Subcutaneous abdominal adipose tissue (tissue), 5 donors: ENCODE measurements at regions not wholly inside any gene's neighbourhood (a gene's known extent, or its start where the extent isn't known, plus 50 kb on each side); places are given as distances from the start of the nearest gene placed in this dataset.

ENCODE experiments used
- H3K27ac ChIP-seq: one replicate; pipeline ENCODE4 v1.7.0; 2013; ENCODE audit warnings: low read depth, mild to moderate bottlenecking, inconsistent platforms, low read length, moderate library complexity
- H3K27me3 ChIP-seq, 5 donors: one replicate each; pipeline ENCODE4 v1.7.0; 2013; ENCODE audit warnings: low read length in 5 of 5, inconsistent platforms in 1 of 5; ENCODE audit not compliant: control insufficient read depth in 5 of 5, insufficient read depth in 4 of 5
- H3K36me3 ChIP-seq, 5 donors: one replicate each; pipeline ENCODE4 v1.7.0; 2013; ENCODE audit warnings: low read length in 5 of 5; ENCODE audit not compliant: control insufficient read depth in 5 of 5, insufficient read depth in 5 of 5
- H3K4me1 ChIP-seq, 5 donors: one replicate each; pipeline ENCODE4 v1.7.0; 2013; ENCODE audit warnings: low read length in 5 of 5, mild to moderate bottlenecking in 3 of 5, moderate library complexity in 1 of 5; ENCODE audit not compliant: control insufficient read depth in 5 of 5, insufficient read depth in 5 of 5
- H3K4me3 ChIP-seq, 5 donors: one replicate each; pipeline ENCODE4 v1.7.0; 2013; ENCODE audit warnings: low read length in 5 of 5, low read depth in 1 of 5
- H3K9ac ChIP-seq, 5 donors: one replicate each; pipeline ENCODE4 v1.7.0; 2013; ENCODE audit warnings: low read length in 5 of 5, mild to moderate bottlenecking in 4 of 5, moderate library complexity in 3 of 5
- H3K9me3 ChIP-seq, 5 donors: one replicate each; pipeline ENCODE4 v1.7.0; 2013; ENCODE audit warnings: low read length in 5 of 5; ENCODE audit not compliant: control insufficient read depth in 5 of 5
- donor health status: healthy.
- donor health status: healthy.
- donor health status: healthy.
- donor health status: healthy.
- donor health status: healthy.

DNA sequence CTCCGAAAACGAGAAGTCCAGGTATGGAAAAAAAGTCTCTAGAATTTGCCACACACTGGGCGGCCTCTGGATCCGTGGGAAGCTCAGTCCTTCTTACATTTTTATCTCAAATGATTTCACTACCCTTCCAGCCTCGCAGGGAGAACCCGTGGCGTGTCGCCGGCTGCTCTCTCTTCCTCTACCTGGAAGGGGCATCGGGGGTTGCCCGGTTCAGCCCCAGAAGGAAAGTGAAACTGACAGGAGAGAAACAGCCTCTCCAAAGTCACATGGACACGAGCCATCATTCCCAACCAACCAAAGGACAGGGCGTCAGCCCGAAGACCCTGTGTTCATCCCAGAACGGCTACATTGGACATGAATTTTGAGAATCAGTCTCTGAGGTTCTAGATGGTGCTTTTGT lies 182.5 kb downstream of the ADSS2 start:
- Histone ChIP-seq H3K9me3 (peaks cover 0 to 10% (median 4%) of the 10 kb centered on the region in 5 donors), H3K4me3 (no peak overlapping the region), H3K27ac (no peak overlapping the region), H3K27me3 (peaks cover 0 to 2% (median 0%) of the 10 kb centered on the region in 5 donors), H3K9ac (no peak overlapping the region), H3K36me3 (no peaks in the 10 kb centered on the region), H3K4me1 (peaks cover 0 to 11% (median 0%) of the 10 kb centered on the region in 5 donors)

DNA sequence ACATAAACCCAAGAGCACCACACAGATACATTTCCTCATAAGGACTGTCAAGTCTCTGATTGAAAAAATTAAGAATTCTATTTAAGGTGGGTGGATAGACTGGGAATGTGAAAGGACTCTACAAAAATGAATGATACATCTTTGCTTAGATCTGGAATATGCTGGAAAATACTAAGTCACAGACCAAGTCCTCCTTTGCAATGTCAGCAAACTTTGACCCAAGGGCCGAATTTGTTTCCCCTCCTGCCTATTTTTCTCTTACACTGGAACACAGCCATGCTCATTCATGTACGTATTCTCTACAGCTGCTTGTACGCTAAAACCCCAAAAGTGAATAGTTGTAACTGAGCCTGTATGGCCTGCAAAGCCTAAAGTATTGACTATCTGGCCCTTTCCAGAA lies 180.7 kb downstream of the ADSS2 start:
- H3K4me1 ChIP-seq = peaks cover 0 to 11% (median 0%) of the 10 kb centered on the region in 5 donors
- H3K9me3 ChIP-seq = peaks cover 0 to 10% (median 4%) of the 10 kb centered on the region in 5 donors
- H3K4me3 ChIP-seq = no peak overlapping the region
- no peaks in the 10 kb centered on the region for H3K27me3 ChIP-seq
- H3K9ac ChIP-seq = no peak overlapping the region
- no peaks in the 10 kb centered on the region for H3K36me3 ChIP-seq
- H3K27ac ChIP-seq = no peak overlapping the region

DNA sequence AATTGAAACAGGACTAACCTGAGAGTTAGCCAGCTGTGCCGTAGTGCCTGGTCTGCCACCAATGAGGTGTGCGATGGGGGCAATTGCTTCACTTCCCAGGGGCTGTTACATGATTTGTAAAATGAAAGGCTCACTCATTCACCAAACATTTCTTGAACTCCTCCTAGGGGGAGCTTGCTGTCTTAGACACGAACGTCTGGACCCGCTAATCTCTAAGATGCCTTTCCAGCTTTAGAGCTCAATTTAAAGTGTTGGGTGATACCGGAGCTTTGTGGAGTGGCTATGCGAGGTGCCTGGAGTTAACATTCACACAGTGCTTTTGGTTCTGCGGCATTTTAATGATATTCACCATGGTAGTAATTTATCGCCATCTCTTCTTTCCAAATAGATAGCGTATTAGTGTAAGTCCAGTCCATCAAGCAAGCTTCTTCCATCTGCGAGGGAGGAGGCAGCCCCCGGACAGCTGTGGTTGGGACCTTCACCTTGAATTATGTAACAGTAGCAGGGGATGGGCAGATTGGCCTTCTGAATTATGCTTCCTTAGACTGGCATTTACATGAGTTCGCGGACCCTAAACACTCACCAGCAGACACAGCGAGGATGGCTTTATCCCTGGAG lies 179.9 kb downstream of the ADSS2 start:
- H3K36me3 ChIP-seq = no peaks in the 10 kb centered on the region
- H3K4me1 ChIP-seq = peaks cover 0 to 11% (median 0%) of the 10 kb centered on the region in 5 donors
- no peak overlapping the region for H3K4me3 ChIP-seq
- no peaks in the 10 kb centered on the region for H3K27me3 ChIP-seq
- H3K27ac ChIP-seq = no peak overlapping the region
- peaks cover 0 to 10% (median 4%) of the 10 kb centered on the region in 5 donors for H3K9me3 ChIP-seq
- no peak overlapping the region for H3K9ac ChIP-seq

DNA sequence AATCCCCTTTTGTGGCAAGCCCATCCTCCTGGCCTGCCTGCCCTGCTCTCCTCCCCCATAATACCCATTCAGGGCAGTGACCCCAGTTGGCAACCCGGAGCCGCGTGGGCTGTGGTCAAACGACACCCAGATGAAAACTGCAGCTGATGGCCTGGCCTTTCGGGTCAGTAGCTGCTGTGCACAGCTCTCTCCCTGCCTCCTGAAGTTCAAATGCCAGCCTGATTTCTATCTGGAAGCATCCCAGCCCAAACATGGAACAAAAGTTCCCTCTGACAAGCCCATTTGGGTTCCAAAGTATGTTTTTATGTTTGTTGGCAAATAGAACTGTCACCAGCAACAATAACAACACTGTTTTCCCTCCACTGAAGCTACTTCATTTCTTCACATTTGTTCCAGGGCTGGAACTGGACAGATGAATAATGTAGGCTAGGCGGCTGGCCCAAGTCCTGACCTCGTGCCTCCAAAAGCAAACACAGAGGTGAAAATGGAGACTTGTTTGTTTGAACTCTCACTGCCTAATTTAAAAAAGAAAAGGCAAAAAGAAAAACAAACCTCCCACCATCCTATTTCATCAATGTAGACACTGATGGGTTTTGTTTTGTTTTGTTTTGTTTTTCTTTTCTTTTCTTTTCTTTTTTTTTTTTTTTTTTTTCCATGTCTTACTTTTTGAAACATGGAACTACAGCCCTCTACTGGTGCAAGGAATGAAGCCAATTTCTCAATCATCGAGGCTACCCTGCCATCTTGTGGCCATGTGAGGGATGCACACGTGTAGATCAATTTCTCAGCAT lies 179.0 kb downstream of the ADSS2 start:
- no peak overlapping the region for H3K27ac ChIP-seq
- no peak overlapping the region for H3K9ac ChIP-seq

DNA sequence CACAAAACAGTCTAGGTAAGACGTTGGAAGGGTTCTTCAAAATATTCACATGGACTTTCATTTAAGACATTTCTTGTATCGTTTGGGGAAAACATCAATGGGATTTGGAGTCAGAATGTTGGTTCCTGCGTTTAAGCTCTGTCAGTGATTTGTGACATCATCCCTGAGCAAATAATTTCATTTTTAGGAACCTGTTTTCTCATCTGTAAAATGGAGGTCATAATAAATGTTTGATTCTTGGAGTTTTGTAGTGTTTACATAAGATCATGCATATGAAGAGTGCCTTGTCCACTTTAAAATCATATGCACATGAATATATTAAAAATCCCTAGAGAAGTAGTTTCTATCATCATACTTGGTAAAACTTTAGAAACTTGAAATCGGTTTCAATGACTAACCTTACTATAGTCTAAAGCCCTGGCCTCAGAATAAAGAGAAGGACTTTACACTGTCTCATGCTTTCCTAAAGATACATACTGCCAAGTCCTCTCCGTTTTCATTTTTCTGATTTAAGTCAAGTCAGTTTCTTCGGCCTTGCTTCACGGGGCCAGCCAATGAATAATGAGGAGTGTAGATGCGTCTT lies 178.4 kb downstream of the ADSS2 start:
- H3K4me3 ChIP-seq = no peak overlapping the region
- no peak overlapping the region for H3K27ac ChIP-seq

More for the DNA sequence above, 179.0 kb downstream of the ADSS2 start:
- Histone ChIP-seq H3K36me3 (no peaks in the 10 kb centered on the region), H3K27me3 (no peaks in the 10 kb centered on the region), H3K9me3 (peaks cover 0 to 10% (median 4%) of the 10 kb centered on the region in 5 donors), H3K4me3 (no peak overlapping the region), H3K4me1 (peaks cover 0 to 11% (median 0%) of the 10 kb centered on the region in 5 donors)

DNA sequence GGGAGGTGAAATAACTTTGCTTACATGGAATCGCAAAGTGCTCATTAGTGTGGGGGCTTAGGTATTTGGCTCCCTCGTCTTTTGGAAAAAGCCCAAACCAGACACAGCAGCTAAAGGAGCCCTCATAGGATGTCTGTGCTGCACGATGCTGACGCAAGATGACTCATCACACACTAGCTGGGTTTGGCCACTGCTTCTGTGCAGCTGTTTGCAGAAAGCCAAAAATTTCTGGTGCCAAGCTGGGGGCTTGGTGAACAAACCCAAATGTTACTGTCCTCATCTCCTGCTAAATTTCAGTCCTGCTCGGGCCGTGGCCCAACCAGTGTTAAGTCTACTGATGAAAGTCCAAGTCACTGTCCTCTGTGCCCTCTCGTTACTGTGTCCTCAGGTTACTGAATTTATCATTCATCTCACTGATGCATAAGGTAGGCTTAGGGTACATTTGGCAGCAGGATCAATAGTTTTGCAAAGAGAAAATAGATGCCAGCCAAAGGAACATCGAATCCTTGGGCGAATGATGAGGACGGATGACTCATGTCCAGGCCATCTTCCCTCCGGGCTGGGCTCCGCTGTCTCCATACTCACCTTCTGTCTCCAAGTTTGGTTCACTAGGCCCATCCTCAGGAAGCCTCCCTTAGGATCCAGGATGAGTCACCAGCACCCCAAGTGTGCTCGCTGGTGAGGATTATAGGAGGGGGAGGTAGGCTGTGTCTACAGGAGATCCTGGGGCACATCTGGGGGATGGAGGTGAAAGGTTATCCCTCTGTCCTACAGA lies 177.7 kb downstream of the ADSS2 start:
- no peak overlapping the region for H3K4me3 ChIP-seq
- no peak overlapping the region for H3K9ac ChIP-seq
- H3K27ac ChIP-seq = no peak overlapping the region
- no peaks in the 10 kb centered on the region for H3K27me3 ChIP-seq
- H3K36me3 ChIP-seq = no peaks in the 10 kb centered on the region
- H3K9me3 ChIP-seq = peaks cover 0 to 10% (median 4%) of the 10 kb centered on the region in 5 donors
- peaks cover 0 to 11% (median 0%) of the 10 kb centered on the region in 5 donors for H3K4me1 ChIP-seq

More for the DNA sequence above, 178.4 kb downstream of the ADSS2 start:
- Histone ChIP-seq H3K9ac (no peak overlapping the region), H3K36me3 (no peaks in the 10 kb centered on the region), H3K27me3 (no peaks in the 10 kb centered on the region), H3K4me1 (peaks cover 0 to 11% (median 0%) of the 10 kb centered on the region in 5 donors), H3K9me3 (peaks cover 0 to 10% (median 4%) of the 10 kb centered on the region in 5 donors)

DNA sequence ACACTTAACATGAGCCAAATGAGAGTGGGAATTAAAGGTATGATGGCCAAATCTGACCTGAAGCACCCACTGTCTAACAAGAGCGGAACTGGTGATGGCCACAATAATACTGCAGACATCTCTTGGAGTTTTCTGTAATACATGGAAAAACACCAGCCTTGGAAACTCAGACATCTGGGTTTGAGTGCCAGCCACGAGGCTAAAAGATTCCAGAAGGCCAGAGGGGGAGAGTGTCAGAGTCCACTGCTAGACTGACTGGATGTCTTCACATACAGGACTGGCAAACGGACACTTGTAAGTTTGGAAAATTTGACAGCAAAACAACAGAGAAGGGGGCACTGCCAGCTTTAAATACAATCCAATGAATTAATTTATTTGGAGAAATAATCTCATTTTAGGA lies 175.1 kb downstream of the ADSS2 start:
- Histone ChIP-seq H3K27me3 (no peaks in the 10 kb centered on the region), H3K36me3 (no peaks in the 10 kb centered on the region), H3K4me1 (peaks cover 0 to 11% (median 3%) of the 10 kb centered on the region in 5 donors), H3K9ac (no peak overlapping the region), H3K4me3 (no peak overlapping the region), H3K9me3 (no peaks in the 10 kb centered on the region), H3K27ac (no peak overlapping the region)

DNA sequence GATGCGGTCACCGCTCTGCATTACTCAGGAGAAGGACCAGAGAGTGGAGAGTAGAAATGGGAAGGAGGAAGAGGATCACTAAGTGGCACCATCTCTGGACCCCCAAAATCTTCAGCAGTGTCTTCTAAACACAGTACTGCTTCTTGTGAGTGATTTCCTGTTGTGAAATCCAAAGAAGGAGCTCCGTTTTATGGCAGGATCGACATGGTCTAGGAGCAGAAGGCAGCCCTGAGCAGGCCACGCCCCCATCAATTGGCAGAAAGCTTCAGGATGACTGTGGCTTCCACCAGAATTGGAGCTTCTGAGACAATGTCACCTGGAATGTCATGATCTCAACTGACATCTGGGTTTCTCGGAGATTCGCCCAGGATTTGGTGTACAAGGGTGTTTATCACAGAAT lies 171.5 kb downstream of the ADSS2 start:
- H3K27me3 ChIP-seq = no peaks in the 10 kb centered on the region
- no peak overlapping the region for H3K9ac ChIP-seq
- no peak overlapping the region for H3K4me3 ChIP-seq
- no peaks in the 10 kb centered on the region for H3K36me3 ChIP-seq
- H3K9me3 ChIP-seq = no peaks in the 10 kb centered on the region
- H3K27ac ChIP-seq = no peak overlapping the region
- peaks cover 0 to 3% (median 0%) of the 10 kb centered on the region in 5 donors for H3K4me1 ChIP-seq

DNA sequence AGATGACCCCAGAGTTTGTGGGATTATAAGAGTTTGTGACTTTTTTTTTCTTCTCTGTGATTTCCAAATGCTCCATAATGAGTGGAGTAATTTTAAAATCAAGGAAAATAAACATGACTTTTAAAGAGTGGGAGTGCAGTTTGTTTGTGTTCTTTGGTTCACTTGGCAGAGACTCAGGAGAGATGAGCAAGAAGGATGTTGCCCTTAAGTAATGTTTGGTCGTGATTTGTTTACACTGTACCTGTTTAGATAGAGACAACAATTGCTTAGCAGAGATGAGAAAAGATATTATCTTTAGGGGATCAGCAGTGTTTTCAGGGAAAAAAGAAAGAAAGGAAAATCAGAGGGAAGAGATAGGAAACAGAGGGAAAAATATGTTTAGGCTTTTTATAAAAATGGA lies 170.8 kb downstream of the ADSS2 start:
- Histone ChIP-seq H3K27ac (no peak overlapping the region), H3K9ac (no peak overlapping the region), H3K9me3 (no peaks in the 10 kb centered on the region), H3K27me3 (no peaks in the 10 kb centered on the region), H3K36me3 (no peaks in the 10 kb centered on the region), H3K4me3 (no peak overlapping the region), H3K4me1 (peaks cover 0 to 3% (median 0%) of the 10 kb centered on the region in 5 donors)
